ENCODE measurements at regions not wholly inside any gene's neighbourhood (a gene's known extent, or its start where the extent isn't known, plus 50 kb on each side); places are given as distances from the start of the nearest gene placed in this dataset.

DNA sequence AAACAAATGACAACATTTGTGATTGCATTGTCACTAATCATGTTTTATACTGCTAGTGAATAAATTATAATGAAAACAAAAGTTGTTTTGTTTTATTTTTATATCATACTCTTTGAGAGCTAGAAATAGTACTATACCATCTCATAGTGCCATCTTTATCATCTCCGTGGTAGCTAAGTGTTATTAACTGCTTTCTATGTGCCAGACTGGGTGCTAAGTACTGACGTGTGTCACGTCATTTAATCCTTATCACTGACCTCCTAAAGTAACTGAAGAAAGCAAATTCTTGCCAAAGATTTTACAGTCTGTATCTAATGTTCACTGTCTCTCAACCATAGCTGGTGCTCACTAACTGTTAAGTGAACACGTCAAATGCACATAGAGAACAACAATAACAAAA lies 99.5 kb upstream of the CNTN3 start (continued):
- TF ChIP-seq RAD21 (IDR thresholded peaks at IDR 0.05; ENCODE audit: low read depth) (no peak), ZFX (IDR thresholded peaks at IDR 0.05) (no peak), SIN3A (IDR thresholded peaks at IDR 0.05; ENCODE audit: low read depth) (no peak), CBX3 (IDR thresholded peaks at IDR 0.05; ENCODE audit: low read depth) (no peak), ATF3 (IDR thresholded peaks at IDR 0.05) (no peak), YY1 (IDR thresholded peaks at IDR 0.05; ENCODE audit: extremely low read depth, insufficient replicate concordance, low read depth, low read length) (no peak), TCF7L2 (IDR thresholded peaks at IDR 0.05; ENCODE audit: borderline replicate concordance, extremely low read depth, insufficient read depth, insufficient read length) (no peak)

GRCh38 chr3:74711913-74712512 lies 97.6 kb upstream of the CNTN3 start:
- Histone ChIP-seq H3K36me3 (ENCODE audit: control insufficient read depth in 1 of 2, insufficient read depth in 2 of 2, low read length in 2 of 2) (no peaks in the 10 kb centered on the region), H3K27me3 (ENCODE audit: insufficient read depth, low read length) (no peaks in the 10 kb centered on the region), H4K20me1 (ENCODE audit: insufficient read depth) (no peaks in the 10 kb centered on the region; the same call in 1 of the 2 replicates), H3K4me1 (ENCODE audit: control insufficient read depth in 1 of 2, insufficient read depth in 2 of 2, low read length in 2 of 2) (no peaks in the 10 kb centered on the region), H3K9me2 (ENCODE audit: insufficient read depth) (no peaks in the 10 kb centered on the region), H3K9ac (ENCODE audit: low read length) (no peak overlapping the region), H3K4me3 (replicated peaks in 1 of 2; ENCODE audit: low read depth in 1 of 2, low read length in 2 of 2) (no peak overlapping the region), H3K4me2 (ENCODE audit: low read length) (no peak overlapping the region), H2AFZ (ENCODE audit: low read depth, low read length, poor library complexity, severe bottlenecking) (no peak overlapping the region), H3K27ac (ENCODE audit: low read depth, low read length) (no peak overlapping the region), H3K79me2 (ENCODE audit: insufficient read depth, low read length) (no peaks in the 10 kb centered on the region), H3K9me3 (ENCODE audit: control insufficient read depth in 1 of 2, insufficient read depth in 1 of 2, low read depth in 1 of 2, low read length in 2 of 2) (peaks cover 4 to 16% of the 10 kb centered on the region in 2 experiments; a peak in 2 of 4 replicates)
- POLR2A ChIA-PET, result no interaction called here
- CTCF ChIA-PET, result no interaction called here
- intact Hi-C loops (cut with micrococcal nuclease), result no loop called here
- RAD21 ChIA-PET (ENCODE audit: low non-redundant PET in 1 of 2, low total read pairs in 2 of 2, uncharacterized antibody in 2 of 2, unreplicated experiment in 2 of 2), result no interaction called here
- ATAC-seq (no peak), DNase-seq (ENCODE audit: low read depth, low spot score) (no peak)
- no TSS peak for BruUV-seq (replicated peaks)
- TF ChIP-seq CBX3 (IDR thresholded peaks at IDR 0.05; ENCODE audit: low read depth) (no peak), SRF (IDR thresholded peaks at IDR 0.05; ENCODE audit: low read depth) (no peak), CTCF (IDR thresholded peaks at IDR 0.05 in 2 of 3, conservative IDR thresholded peaks at IDR 0.05 in 1 of 3; ENCODE audit: borderline replicate concordance in 1 of 3, insufficient read depth in 1 of 3, low read depth in 2 of 3, low read length in 2 of 3) (no peak), ELF1 (IDR thresholded peaks at IDR 0.05; ENCODE audit: borderline replicate concordance, low read depth) (no peak), FOSL1 (IDR thresholded peaks at IDR 0.05; ENCODE audit: low read depth) (no peak), POLR2AphosphoS5 (IDR thresholded peaks at IDR 0.05; ENCODE audit: low read depth, low read length) (no peak), TCF7L2 (IDR thresholded peaks at IDR 0.05; ENCODE audit: borderline replicate concordance, extremely low read depth, insufficient read depth, insufficient read length) (no peak), ATF3 (IDR thresholded peaks at IDR 0.05) (no peak), ZNF274 (IDR thresholded peaks at IDR 0.05; ENCODE audit: low read depth, low read length) (no peak), YY1 (IDR thresholded peaks at IDR 0.05; ENCODE audit: extremely low read depth, insufficient replicate concordance, low read depth, low read length) (no peak), ZBTB33 (IDR thresholded peaks at IDR 0.05; ENCODE audit: extremely low read depth, insufficient replicate concordance, low read length) (no peak), SIN3A (IDR thresholded peaks at IDR 0.05; ENCODE audit: low read depth) (no peak), ZFX (IDR thresholded peaks at IDR 0.05) (no peak)
- TF ChIP-seq, protein P1, sequence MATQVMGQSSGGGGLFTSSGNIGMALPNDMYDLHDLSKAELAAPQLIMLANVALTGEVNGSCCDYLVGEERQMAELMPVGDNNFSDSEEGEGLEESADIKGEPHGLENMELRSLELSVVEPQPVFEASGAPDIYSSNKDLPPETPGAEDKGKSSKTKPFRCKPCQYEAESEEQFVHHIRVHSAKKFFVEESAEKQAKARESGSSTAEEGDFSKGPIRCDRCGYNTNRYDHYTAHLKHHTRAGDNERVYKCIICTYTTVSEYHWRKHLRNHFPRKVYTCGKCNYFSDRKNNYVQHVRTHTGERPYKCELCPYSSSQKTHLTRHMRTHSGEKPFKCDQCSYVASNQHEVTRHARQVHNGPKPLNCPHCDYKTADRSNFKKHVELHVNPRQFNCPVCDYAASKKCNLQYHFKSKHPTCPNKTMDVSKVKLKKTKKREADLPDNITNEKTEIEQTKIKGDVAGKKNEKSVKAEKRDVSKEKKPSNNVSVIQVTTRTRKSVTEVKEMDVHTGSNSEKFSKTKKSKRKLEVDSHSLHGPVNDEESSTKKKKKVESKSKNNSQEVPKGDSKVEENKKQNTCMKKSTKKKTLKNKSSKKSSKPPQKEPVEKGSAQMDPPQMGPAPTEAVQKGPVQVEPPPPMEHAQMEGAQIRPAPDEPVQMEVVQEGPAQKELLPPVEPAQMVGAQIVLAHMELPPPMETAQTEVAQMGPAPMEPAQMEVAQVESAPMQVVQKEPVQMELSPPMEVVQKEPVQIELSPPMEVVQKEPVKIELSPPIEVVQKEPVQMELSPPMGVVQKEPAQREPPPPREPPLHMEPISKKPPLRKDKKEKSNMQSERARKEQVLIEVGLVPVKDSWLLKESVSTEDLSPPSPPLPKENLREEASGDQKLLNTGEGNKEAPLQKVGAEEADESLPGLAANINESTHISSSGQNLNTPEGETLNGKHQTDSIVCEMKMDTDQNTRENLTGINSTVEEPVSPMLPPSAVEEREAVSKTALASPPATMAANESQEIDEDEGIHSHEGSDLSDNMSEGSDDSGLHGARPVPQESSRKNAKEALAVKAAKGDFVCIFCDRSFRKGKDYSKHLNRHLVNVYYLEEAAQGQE (IDR thresholded peaks at IDR 0.05; ENCODE audit: low read depth), result no peak

Measured in HCT116 (cell line).